Karpas-422 (cell line): ENCODE measurements at regions not wholly inside any gene's neighbourhood (a gene's known extent, or its start where the extent isn't known, plus 50 kb on each side); places are given as distances from the start of the nearest gene placed in this dataset.

Source experiments
- DNase-seq: peaks from one replicate; pipeline ENCODE4 v3.0.0-alpha.2; 2015
- H2AFZ ChIP-seq: fragments of 200-600 bp; sonication (generic); 2 replicates; pipeline ENCODE4 v1.6.1; 2014; ENCODE audit warnings: antibody characterized with exemption, low read length, mixed read lengths
- H3K27ac ChIP-seq: fragments of 200-600 bp; sonication (generic); 2 replicates; pipeline ENCODE4 v1.5.1; 2014; ENCODE audit warnings: mild to moderate bottlenecking, low read length, moderate library complexity
- H3K27me3 ChIP-seq: fragments of 200-600 bp; sonication (generic); 2 replicates; pipeline ENCODE4 v1.6.1; 2014; ENCODE audit warnings: low read length, mixed read lengths
- H3K36me3 ChIP-seq: fragments of 200-600 bp; sonication (generic); 2 replicates; pipeline ENCODE4 v1.6.1; 2014; ENCODE audit warnings: low read length, mixed read lengths; ENCODE audit not compliant: insufficient read depth
- H3K4me1 ChIP-seq: fragments of 200-600 bp; sonication (generic); 2 replicates; pipeline ENCODE4 v1.6.1; 2014; ENCODE audit warnings: mild to moderate bottlenecking, low read length, mixed read lengths
- H3K4me2 ChIP-seq: fragments of 200-600 bp; sonication (generic); 2 replicates; pipeline ENCODE4 v1.6.1; 2014; ENCODE audit warnings: low read length, low read depth, mild to moderate bottlenecking; ENCODE audit not compliant: poor library complexity, severe bottlenecking
- H3K4me3 ChIP-seq: fragments of 200-600 bp; sonication (generic); 2 replicates; pipeline ENCODE4 v1.5.1; 2014; ENCODE audit warnings: mild to moderate bottlenecking, antibody characterized with exemption, low read length, mixed read lengths
- H3K79me2 ChIP-seq: fragments of 200-600 bp; sonication (generic); 2 replicates; pipeline ENCODE4 v1.6.1; 2014; ENCODE audit warnings: mild to moderate bottlenecking, low read length, mixed read lengths
- H3K9ac ChIP-seq: fragments of 200-600 bp; sonication (generic); 2 replicates; pipeline ENCODE4 v1.6.0; 2014; ENCODE audit warnings: low read length
- H3K9me2 ChIP-seq: fragments of 200-600 bp; sonication (generic), shearing (Covaris generic); replicated peaks from 2 replicates; pipeline ENCODE4 v1.6.0; 2014; ENCODE audit warnings: mild to moderate bottlenecking, low read length, moderate library complexity; ENCODE audit not compliant: insufficient read depth
- H3K9me3 ChIP-seq: fragments of 300-700, 200-600 bp; sonication (generic); 2 replicates; pipeline ENCODE4 v1.6.1; 2014; ENCODE audit warnings: low read length, mixed read lengths
- H4K20me1 ChIP-seq: fragments of 200-600 bp; sonication (generic); 2 replicates; pipeline ENCODE4 v1.6.1; 2014; ENCODE audit warnings: mild to moderate bottlenecking, antibody characterized with exemption, low read length, low read depth; ENCODE audit not compliant: insufficient read depth

DNA sequence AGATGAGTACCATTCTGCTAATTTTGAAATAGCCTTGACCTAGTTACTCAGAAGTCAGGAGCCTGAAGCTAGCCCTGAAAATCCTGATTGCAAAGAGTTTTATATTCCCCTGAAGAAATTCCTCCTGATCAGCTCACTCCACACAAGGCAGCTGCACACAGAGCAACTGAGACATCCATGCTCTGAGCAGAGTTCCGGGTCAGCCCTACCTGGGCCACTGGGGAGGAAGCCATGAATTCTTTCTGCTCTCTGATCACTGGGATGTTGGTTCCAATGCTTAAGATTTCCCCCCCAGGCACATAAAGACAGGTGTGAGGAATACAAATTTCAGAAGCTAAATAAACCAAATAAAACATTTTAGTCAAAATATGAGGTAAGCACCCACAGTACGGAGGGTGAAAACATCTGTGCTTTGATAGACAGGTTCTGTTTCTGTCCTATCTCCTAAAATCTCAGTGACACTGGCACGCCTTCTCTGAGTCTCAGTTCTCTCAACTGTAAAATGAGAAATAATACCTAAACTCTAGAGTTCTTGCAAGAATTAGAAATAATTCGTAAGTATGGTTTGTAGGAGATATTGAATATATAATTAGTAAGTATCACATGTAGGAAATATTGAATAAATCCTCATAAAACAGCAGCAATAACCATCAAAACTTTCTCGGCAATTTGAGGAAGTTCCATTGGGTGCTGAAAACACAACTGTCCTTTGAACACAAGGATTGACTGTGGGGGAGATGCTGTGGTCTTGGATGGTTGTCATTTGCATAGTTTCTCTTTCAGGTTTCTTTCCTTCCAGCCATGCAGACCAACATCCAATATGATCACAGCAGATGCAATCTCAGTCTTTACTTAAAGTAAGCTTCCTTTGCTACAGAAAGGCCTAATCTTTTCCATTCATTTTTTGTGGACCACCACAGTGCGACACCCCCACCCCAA, 133.0 kb upstream of the TNS3 start:
- H3K79me2 ChIP-seq: no peaks in the 10 kb centered on the region
- no peaks in the 10 kb centered on the region for H3K27me3 ChIP-seq
- no peaks in the 10 kb centered on the region for H3K36me3 ChIP-seq
- DNase-seq: peak; percentile 85
- H4K20me1 ChIP-seq: no peaks in the 10 kb centered on the region
- peak overlapping the region; percentile 99 for H3K27ac ChIP-seq
- H3K4me1 ChIP-seq: peaks cover 85% of the 10 kb centered on the region
- peak overlapping the region; percentile 73 for H3K9ac ChIP-seq
- H2AFZ ChIP-seq: peak overlapping the region; percentile 26; the same call in 1 of the 2 replicates
- H3K9me3 ChIP-seq: no peaks in the 10 kb centered on the region
- peak overlapping the region; percentile 75 for H3K4me2 ChIP-seq
- H3K9me2 ChIP-seq: no peaks in the 10 kb centered on the region
- H3K4me3 ChIP-seq: peak overlapping the region; percentile 46; the same call in 1 of the 2 replicates

DNA sequence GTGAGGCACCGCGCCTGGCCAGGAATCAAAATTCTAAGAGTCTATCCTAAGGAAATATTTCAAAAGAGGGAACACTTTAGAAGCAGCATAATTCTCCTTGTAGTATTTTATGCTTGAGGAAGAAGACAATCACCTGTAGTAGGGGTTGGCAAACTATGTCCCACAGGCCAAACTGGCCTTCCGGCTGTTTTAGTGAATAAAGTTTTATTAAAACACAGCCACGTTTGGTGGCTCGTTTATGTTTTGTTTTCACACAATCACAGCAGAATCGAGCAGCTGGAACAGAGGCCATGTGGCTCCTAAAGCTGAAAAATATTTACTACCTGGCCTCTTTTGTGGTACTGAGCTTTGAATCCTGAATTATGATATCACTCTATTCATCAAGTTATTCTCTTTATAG, 131.7 kb upstream of the TNS3 start:
- Histone ChIP-seq H3K36me3 (no peaks in the 10 kb centered on the region), H3K9me3 (no peaks in the 10 kb centered on the region), H3K4me1 (peaks cover 90% of the 10 kb centered on the region), H3K27me3 (no peaks in the 10 kb centered on the region), H3K79me2 (no peaks in the 10 kb centered on the region), H3K9me2 (no peaks in the 10 kb centered on the region), H3K4me3 (0 out of 2 replicates have a peak overlapping the region, but pooled peaks have one; percentile 1), H3K27ac (peak overlapping the region; percentile 99), H4K20me1 (no peaks in the 10 kb centered on the region), H3K4me2 (peak overlapping the region; percentile 75), H2AFZ (0 out of 2 replicates have a peak overlapping the region, but pooled peaks have one; percentile 8), H3K9ac (peak overlapping the region; percentile 73)
- DNase-seq: peak; percentile 68

DNA sequence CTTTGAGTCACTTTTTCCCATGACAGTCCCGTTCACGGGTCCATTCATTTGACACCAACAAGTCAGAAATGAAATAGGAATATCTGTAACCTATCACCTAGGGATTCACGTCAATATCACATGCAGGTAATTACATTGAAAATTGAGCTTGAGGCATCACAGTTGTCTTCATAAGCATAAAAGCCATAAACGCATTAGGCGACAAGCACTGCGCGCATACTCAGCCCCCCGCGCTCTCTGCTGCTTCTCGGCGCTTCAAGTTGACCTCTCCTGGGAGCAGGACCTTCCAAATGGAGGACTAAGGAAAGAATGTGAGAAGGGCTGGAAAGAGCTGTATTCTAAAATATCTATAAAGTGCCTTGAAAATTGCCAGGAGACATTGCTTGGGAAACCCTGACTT, 130.5 kb upstream of the TNS3 start:
- H4K20me1 ChIP-seq: no peaks in the 10 kb centered on the region
- peak overlapping the region; percentile 6; the same call in 1 of the 2 replicates for H2AFZ ChIP-seq
- no peaks in the 10 kb centered on the region for H3K79me2 ChIP-seq
- DNase-seq: no peak
- H3K27me3 ChIP-seq: no peaks in the 10 kb centered on the region
- H3K9me2 ChIP-seq: no peaks in the 10 kb centered on the region
- no peak overlapping the region for H3K4me3 ChIP-seq
- peak overlapping the region; percentile 30 for H3K9ac ChIP-seq
- no peaks in the 10 kb centered on the region for H3K9me3 ChIP-seq
- H3K36me3 ChIP-seq: no peaks in the 10 kb centered on the region
- H3K27ac ChIP-seq: peak overlapping the region; percentile 99
- H3K4me2 ChIP-seq: peak overlapping the region; percentile 62
- peaks cover 95% of the 10 kb centered on the region for H3K4me1 ChIP-seq

GRCh38 chr7:47711776-47712175, 129.9 kb upstream of the TNS3 start:
- Histone ChIP-seq H2AFZ (no peak overlapping the region), H3K36me3 (no peaks in the 10 kb centered on the region), H3K9me2 (no peaks in the 10 kb centered on the region), H3K4me2 (no peak overlapping the region), H4K20me1 (no peaks in the 10 kb centered on the region), H3K27me3 (no peaks in the 10 kb centered on the region), H3K9ac (no peak overlapping the region), H3K79me2 (no peaks in the 10 kb centered on the region), H3K4me1 (peaks cover 89% of the 10 kb centered on the region), H3K27ac (peak overlapping the region; percentile 99), H3K9me3 (no peaks in the 10 kb centered on the region), H3K4me3 (no peak overlapping the region)
- DNase-seq: no peak

DNA sequence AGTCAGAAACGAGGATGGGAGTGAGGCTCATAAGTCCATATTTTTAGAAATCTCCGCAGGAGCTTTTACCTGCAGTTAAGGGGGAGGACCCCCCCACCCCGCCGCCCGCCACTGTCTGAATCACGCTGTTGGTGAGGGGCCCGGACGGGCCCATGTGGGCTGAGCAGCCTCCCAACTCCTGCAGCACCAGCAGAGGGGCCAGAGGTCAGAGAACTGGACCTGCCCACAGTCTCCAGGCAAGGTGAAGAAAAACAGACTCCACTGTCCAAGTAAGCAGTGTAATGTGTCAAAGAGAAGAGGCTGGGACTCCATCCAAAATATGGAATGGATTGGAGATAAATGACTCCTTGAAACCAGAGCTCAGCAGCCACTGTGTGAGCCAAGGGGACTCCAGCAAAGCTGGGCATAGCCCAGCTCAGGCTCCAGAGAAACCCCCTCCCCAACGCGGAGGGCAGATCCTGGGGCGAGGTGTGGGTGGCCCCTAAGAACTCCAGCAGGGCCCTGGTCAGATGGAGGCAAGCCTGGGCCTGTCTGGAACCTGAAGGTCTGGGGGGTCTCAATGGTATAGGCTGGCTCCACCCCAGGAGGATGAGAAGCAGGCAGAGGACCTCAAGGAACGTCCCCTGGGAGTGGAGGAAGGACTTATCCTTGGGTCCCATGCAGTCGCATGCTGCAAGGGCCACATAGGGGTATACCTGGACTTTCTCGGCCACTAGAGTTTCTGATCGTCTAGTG, 128.5 kb upstream of the TNS3 start:
- Histone ChIP-seq H3K4me1 (peaks cover 90% of the 10 kb centered on the region), H3K27ac (peak overlapping the region; percentile 82), H2AFZ (no peak overlapping the region; the same call in 1 of the 2 replicates), H3K9ac (peak overlapping the region; percentile 49), H3K79me2 (no peaks in the 10 kb centered on the region), H3K9me3 (no peaks in the 10 kb centered on the region), H4K20me1 (no peaks in the 10 kb centered on the region), H3K9me2 (no peaks in the 10 kb centered on the region), H3K36me3 (no peaks in the 10 kb centered on the region), H3K4me2 (peak overlapping the region; percentile 4), H3K4me3 (no peak overlapping the region), H3K27me3 (no peaks in the 10 kb centered on the region)
- no peak for DNase-seq

- peak overlapping the region; percentile 82 for H3K27ac ChIP-seq
- no peaks in the 10 kb centered on the region for H3K36me3 ChIP-seq
- no peak overlapping the region for H3K4me3 ChIP-seq
- no peaks in the 10 kb centered on the region for H3K79me2 ChIP-seq
- no peak for DNase-seq
- no peak overlapping the region for H3K4me2 ChIP-seq
- peaks cover 85% of the 10 kb centered on the region for H3K4me1 ChIP-seq
- no peaks in the 10 kb centered on the region for H3K9me2 ChIP-seq
- peak overlapping the region; percentile 65; the same call in 1 of the 2 replicates for H2AFZ ChIP-seq
- peak overlapping the region; percentile 59 for H3K9ac ChIP-seq
- no peaks in the 10 kb centered on the region for H4K20me1 ChIP-seq
- no peaks in the 10 kb centered on the region for H3K27me3 ChIP-seq
- H3K9me3 ChIP-seq: no peaks in the 10 kb centered on the region
These were observed 127.5 kb upstream of the TNS3 start for GRCh38 chr7:47709451-47709850.

DNA sequence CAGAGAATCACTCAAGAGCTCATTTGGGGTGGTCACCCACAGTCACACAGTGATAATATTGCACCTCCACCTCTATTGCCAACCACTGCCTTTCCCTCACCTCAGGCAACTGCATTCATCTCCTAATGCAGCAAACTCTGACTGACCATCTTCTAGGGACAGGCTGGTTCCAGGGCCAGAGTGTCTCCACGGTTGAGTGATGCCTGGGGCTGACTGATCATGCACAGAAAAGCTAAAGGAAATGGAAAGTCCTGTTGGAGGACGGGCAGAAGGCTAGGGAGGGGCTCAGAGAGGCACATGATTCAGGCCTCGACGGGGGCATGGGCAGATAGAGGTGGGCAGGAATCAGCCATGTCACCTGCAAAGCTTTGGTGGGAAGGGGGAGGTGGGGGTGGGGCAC, 127.1 kb upstream of the TNS3 start:
- Histone ChIP-seq H3K9ac (peak overlapping the region; percentile 59), H3K27ac (peak overlapping the region; percentile 82), H2AFZ (peak overlapping the region; percentile 65; the same call in 1 of the 2 replicates), H3K36me3 (no peaks in the 10 kb centered on the region), H3K4me3 (no peak overlapping the region; the same call in 1 of the 2 replicates), H3K9me2 (no peaks in the 10 kb centered on the region), H3K9me3 (no peaks in the 10 kb centered on the region), H3K79me2 (no peaks in the 10 kb centered on the region), H3K27me3 (no peaks in the 10 kb centered on the region), H3K4me1 (peaks cover 81% of the 10 kb centered on the region), H3K4me2 (peak overlapping the region; percentile 72), H4K20me1 (no peaks in the 10 kb centered on the region)
- DNase-seq: peak; percentile 49

DNA sequence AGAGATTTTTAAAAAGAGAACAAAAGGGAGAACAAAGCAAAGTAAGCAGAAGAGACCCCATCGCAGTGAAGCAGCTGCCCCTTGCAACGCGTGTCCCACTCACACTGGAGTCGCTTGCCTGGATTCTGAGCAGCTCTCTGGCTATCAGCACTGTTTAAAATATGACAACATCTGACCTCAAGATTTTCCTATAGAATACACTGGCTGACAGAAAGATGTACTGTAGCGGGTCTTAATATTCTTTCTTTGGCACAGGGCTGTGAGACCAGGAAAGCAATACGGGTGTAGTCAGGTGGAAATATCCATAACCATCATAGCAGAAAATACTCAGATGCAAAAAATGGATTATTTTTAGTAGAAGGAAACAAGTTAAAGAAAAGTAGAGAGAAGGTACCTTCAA, 125.7 kb upstream of the TNS3 start:
- Histone ChIP-seq H3K4me3 (peak overlapping the region; percentile 43), H3K36me3 (no peaks in the 10 kb centered on the region), H3K79me2 (no peaks in the 10 kb centered on the region)

More for the DNA sequence above, 125.7 kb upstream of the TNS3 start:
- Histone ChIP-seq H3K4me2 (peak overlapping the region; percentile 72), H3K9me2 (no peaks in the 10 kb centered on the region), H3K9me3 (no peaks in the 10 kb centered on the region), H3K27me3 (no peaks in the 10 kb centered on the region), H2AFZ (peak overlapping the region; percentile 38; the same call in 1 of the 2 replicates), H4K20me1 (no peaks in the 10 kb centered on the region), H3K9ac (peak overlapping the region; percentile 32; the same call in 1 of the 2 replicates), H3K27ac (peak overlapping the region; percentile 82), H3K4me1 (peaks cover 66% of the 10 kb centered on the region)
- peak; percentile 86 for DNase-seq
